ENCODE measurements at regions not wholly inside any gene's neighbourhood (a gene's known extent, or its start where the extent isn't known, plus 50 kb on each side); places are given as distances from the start of the nearest gene placed in this dataset.

DNA sequence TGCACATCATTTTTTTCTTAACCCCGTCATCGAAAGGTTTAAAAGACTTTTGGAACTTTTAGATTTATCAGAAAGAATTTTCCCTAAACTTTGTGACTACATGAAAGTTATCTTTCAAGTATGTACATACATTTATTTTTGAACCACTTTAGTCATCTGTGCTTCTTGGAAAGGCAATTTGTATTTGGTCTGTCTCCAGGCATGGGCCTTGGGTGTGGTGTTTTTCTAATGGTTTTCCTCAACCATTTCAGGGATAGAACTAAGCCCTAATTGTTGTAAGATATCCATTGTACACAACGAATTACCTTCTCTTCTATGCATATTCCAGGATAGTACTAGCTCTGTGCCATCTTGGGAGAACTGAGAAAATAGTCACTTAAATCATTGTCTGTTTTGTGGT lies 191.5 kb upstream of the RPL34 start:
- ChIA-PET POLR2A (no interaction called here), CTCF (no interaction called here)
- Mint-ChIP-seq H3K4me3 (no peak overlapping the region), H3K9me3 (ENCODE audit: insufficient read depth) (no peaks in the 10 kb centered on the region), H3K27ac (no peak overlapping the region), H3K27me3 (no peaks in the 10 kb centered on the region), H3K4me1 (no peaks in the 10 kb centered on the region)
- H3K4me1 ChIP-seq (ENCODE audit: control insufficient read depth in 2 of 2, insufficient read depth in 2 of 2, low read length in 2 of 2) = no peaks in the 10 kb centered on the region
- no CpG with 5 or more reads among the region's 3 CpGs for WGBS (ENCODE audit: insufficient coverage)
- intact Hi-C loops (cut with micrococcal nuclease) = no loop called here
- H3K36me3 ChIP-seq (replicated peaks in 1 of 2; ENCODE audit: control extremely low read depth in 1 of 2, control insufficient read depth in 1 of 2, extremely low read depth in 1 of 2, insufficient read depth in 2 of 2, low read length in 1 of 2) = no peaks in the 10 kb centered on the region
- no peak overlapping the region for H3K9ac ChIP-seq (ENCODE audit: low read length)
- no peak overlapping the region for H3K4me2 ChIP-seq (replicated peaks; ENCODE audit: low read depth, low read length, poor library complexity, severe bottlenecking)
- H3K79me2 ChIP-seq (ENCODE audit: control insufficient read depth, insufficient read depth, low read length) = no peaks in the 10 kb centered on the region
- H3K27ac ChIP-seq (ENCODE audit: low read length in 2 of 2) = no peak overlapping the region
- ATAC-seq (ENCODE audit: low read depth) = no peak
- no peaks in the 10 kb centered on the region for H3K9me3 ChIP-seq (ENCODE audit: control extremely low read depth in 1 of 3, control insufficient read depth in 2 of 3, insufficient read depth in 1 of 3, low read length in 2 of 3)
- no peak overlapping the region for H2AFZ ChIP-seq (ENCODE audit: insufficient read depth, low read depth, low read length, poor library complexity, severe bottlenecking)
- no peaks in the 10 kb centered on the region for H3K27me3 ChIP-seq (replicated peaks in 1 of 4; ENCODE audit: control extremely low read depth in 1 of 4, control insufficient read depth in 3 of 4, insufficient read depth in 4 of 4, low read length in 3 of 4)
- no peak overlapping the region for H3K4me3 ChIP-seq (ENCODE audit: control extremely low read depth in 1 of 5, extremely low read depth in 1 of 5, insufficient read depth in 1 of 5, low read depth in 2 of 5, low read length in 4 of 5)
- DNase-seq = no peak
- no peaks in the 10 kb centered on the region for H4K20me1 ChIP-seq (ENCODE audit: control insufficient read depth, insufficient read depth, low read length, poor library complexity, severe bottlenecking)
- TF ChIP-seq, protein P1, sequence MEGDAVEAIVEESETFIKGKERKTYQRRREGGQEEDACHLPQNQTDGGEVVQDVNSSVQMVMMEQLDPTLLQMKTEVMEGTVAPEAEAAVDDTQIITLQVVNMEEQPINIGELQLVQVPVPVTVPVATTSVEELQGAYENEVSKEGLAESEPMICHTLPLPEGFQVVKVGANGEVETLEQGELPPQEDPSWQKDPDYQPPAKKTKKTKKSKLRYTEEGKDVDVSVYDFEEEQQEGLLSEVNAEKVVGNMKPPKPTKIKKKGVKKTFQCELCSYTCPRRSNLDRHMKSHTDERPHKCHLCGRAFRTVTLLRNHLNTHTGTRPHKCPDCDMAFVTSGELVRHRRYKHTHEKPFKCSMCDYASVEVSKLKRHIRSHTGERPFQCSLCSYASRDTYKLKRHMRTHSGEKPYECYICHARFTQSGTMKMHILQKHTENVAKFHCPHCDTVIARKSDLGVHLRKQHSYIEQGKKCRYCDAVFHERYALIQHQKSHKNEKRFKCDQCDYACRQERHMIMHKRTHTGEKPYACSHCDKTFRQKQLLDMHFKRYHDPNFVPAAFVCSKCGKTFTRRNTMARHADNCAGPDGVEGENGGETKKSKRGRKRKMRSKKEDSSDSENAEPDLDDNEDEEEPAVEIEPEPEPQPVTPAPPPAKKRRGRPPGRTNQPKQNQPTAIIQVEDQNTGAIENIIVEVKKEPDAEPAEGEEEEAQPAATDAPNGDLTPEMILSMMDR (IDR thresholded peaks at IDR 0.05) = no peak
- TF ChIP-seq EZH2 (IDR thresholded peaks at IDR 0.05; ENCODE audit: borderline replicate concordance, insufficient read depth, low read depth, low read length, poor library complexity, severe bottlenecking) = no peak

DNA sequence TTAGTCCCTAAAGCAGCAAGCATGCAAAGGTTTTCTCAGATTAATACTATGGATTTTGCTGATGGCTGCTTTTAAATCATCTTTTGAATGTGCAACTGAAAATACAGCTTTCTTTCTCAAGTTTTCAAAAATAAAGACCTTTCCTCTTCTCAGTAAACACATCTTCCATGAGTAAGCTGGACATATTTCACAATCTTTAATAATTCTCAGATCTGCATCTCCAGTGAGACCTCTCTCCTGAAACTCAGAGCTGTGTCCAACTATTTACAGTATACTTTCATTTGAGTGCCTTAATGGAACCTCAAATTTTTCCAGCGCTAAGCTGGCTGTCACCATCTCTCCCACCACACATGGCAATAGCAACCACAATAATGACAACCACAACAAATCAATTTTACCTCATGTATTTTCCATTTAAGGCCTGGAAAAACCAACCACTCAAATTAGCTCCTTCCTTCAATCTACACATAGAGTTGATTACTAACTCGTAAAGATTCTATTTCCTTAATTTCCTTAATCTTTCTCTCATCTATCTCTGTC lies 192.4 kb upstream of the RPL34 start:
- Histone ChIP-seq H3K4me1 (ENCODE audit: control insufficient read depth in 2 of 2, insufficient read depth in 2 of 2, low read length in 2 of 2) (no peaks in the 10 kb centered on the region), H3K9me3 (ENCODE audit: control extremely low read depth in 1 of 3, control insufficient read depth in 2 of 3, insufficient read depth in 1 of 3, low read length in 2 of 3) (no peaks in the 10 kb centered on the region), H3K36me3 (replicated peaks in 1 of 2; ENCODE audit: control extremely low read depth in 1 of 2, control insufficient read depth in 1 of 2, extremely low read depth in 1 of 2, insufficient read depth in 2 of 2, low read length in 1 of 2) (no peaks in the 10 kb centered on the region), H3K9ac (ENCODE audit: low read length) (no peak overlapping the region), H3K4me2 (replicated peaks; ENCODE audit: low read depth, low read length, poor library complexity, severe bottlenecking) (no peak overlapping the region), H3K27ac (ENCODE audit: low read length in 2 of 2) (no peak overlapping the region), H3K4me3 (ENCODE audit: control extremely low read depth in 1 of 5, extremely low read depth in 1 of 5, insufficient read depth in 1 of 5, low read depth in 2 of 5, low read length in 4 of 5) (no peak overlapping the region), H2AFZ (ENCODE audit: insufficient read depth, low read depth, low read length, poor library complexity, severe bottlenecking) (no peak overlapping the region), H3K27me3 (replicated peaks in 1 of 4; ENCODE audit: control extremely low read depth in 1 of 4, control insufficient read depth in 3 of 4, insufficient read depth in 4 of 4, low read length in 3 of 4) (no peaks in the 10 kb centered on the region), H4K20me1 (ENCODE audit: control insufficient read depth, insufficient read depth, low read length, poor library complexity, severe bottlenecking) (no peaks in the 10 kb centered on the region), H3K79me2 (ENCODE audit: control insufficient read depth, insufficient read depth, low read length) (no peaks in the 10 kb centered on the region)
- Mint-ChIP-seq H3K27ac (no peak overlapping the region), H3K4me1 (no peaks in the 10 kb centered on the region), H3K9me3 (ENCODE audit: insufficient read depth) (no peaks in the 10 kb centered on the region), H3K4me3 (no peak overlapping the region), H3K27me3 (no peaks in the 10 kb centered on the region)
- no peak for ATAC-seq (ENCODE audit: low read depth)
- POLR2A ChIA-PET = no interaction called here
- DNase-seq = no peak
- intact Hi-C loops (cut with micrococcal nuclease) = no loop called here
- 86% methylated on average over 2 of the region's 2 CpGs for WGBS (ENCODE audit: insufficient coverage)
- TF ChIP-seq, protein P1 (IDR thresholded peaks at IDR 0.05) = no peak
- TF ChIP-seq EZH2 (IDR thresholded peaks at IDR 0.05; ENCODE audit: borderline replicate concordance, insufficient read depth, low read depth, low read length, poor library complexity, severe bottlenecking) = no peak
- CTCF ChIA-PET = no interaction called here

Measured in B cell (primary cell).